Breast epithelium (tissue), 3 donors: ENCODE measurements at regions not wholly inside any gene's neighbourhood (a gene's known extent, or its start where the extent isn't known, plus 50 kb on each side); places are given as distances from the start of the nearest gene placed in this dataset.

ENCODE experiments used
- POLR2A ChIP-seq: fragments of 450-650 bp; IDR thresholded peaks from one replicate; pipeline ENCODE4 v1.6.1; 2016; ENCODE audit warnings: antibody characterized with exemption, mild to moderate bottlenecking, moderate library complexity
- TF ChIP-seq, protein P1 (sequence below), 3 donors: fragments of 450-650 bp; IDR thresholded peaks; one replicate each; pipeline ENCODE4 v1.5.1; 2016 to 2017; ENCODE audit warnings: antibody characterized with exemption in 3 of 3, mild to moderate bottlenecking in 3 of 3, moderate library complexity in 3 of 3

- TF ChIP-seq, protein P1, sequence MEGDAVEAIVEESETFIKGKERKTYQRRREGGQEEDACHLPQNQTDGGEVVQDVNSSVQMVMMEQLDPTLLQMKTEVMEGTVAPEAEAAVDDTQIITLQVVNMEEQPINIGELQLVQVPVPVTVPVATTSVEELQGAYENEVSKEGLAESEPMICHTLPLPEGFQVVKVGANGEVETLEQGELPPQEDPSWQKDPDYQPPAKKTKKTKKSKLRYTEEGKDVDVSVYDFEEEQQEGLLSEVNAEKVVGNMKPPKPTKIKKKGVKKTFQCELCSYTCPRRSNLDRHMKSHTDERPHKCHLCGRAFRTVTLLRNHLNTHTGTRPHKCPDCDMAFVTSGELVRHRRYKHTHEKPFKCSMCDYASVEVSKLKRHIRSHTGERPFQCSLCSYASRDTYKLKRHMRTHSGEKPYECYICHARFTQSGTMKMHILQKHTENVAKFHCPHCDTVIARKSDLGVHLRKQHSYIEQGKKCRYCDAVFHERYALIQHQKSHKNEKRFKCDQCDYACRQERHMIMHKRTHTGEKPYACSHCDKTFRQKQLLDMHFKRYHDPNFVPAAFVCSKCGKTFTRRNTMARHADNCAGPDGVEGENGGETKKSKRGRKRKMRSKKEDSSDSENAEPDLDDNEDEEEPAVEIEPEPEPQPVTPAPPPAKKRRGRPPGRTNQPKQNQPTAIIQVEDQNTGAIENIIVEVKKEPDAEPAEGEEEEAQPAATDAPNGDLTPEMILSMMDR (IDR thresholded peaks at IDR 0.05): no peak
- TF ChIP-seq POLR2A: no peak
Observed at GRCh38 chr7:13308423-13308822, 621.0 kb downstream of the ARL4A start.
